ENCODE measurements at regions not wholly inside any gene's neighbourhood (a gene's known extent, or its start where the extent isn't known, plus 50 kb on each side); places are given as distances from the start of the nearest gene placed in this dataset.

- TF ChIP-seq CTCF (IDR thresholded peaks at IDR 0.05 in 2 of 3, conservative IDR thresholded peaks at IDR 0.05 in 1 of 3; ENCODE audit: borderline replicate concordance in 1 of 3, insufficient read depth in 1 of 3, low read depth in 2 of 3, low read length in 2 of 3) (no peak), ZNF274 (IDR thresholded peaks at IDR 0.05; ENCODE audit: low read depth, low read length) (no peak), POLR2AphosphoS5 (IDR thresholded peaks at IDR 0.05; ENCODE audit: low read depth, low read length) (no peak), POLR2A (IDR thresholded peaks at IDR 0.05; ENCODE audit: borderline replicate concordance, extremely low read depth, insufficient read depth, insufficient read length) (no peak), ZFX (IDR thresholded peaks at IDR 0.05) (no peak), JUND (IDR thresholded peaks at IDR 0.05) (no peak), EZH2phosphoT487 (IDR thresholded peaks at IDR 0.05; ENCODE audit: borderline replicate concordance) (no peak)
- TF ChIP-seq, protein P1, sequence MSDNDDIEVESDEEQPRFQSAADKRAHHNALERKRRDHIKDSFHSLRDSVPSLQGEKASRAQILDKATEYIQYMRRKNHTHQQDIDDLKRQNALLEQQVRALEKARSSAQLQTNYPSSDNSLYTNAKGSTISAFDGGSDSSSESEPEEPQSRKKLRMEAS (IDR thresholded peaks at IDR 0.05), result no peak
- TF ChIP-seq, protein P2, sequence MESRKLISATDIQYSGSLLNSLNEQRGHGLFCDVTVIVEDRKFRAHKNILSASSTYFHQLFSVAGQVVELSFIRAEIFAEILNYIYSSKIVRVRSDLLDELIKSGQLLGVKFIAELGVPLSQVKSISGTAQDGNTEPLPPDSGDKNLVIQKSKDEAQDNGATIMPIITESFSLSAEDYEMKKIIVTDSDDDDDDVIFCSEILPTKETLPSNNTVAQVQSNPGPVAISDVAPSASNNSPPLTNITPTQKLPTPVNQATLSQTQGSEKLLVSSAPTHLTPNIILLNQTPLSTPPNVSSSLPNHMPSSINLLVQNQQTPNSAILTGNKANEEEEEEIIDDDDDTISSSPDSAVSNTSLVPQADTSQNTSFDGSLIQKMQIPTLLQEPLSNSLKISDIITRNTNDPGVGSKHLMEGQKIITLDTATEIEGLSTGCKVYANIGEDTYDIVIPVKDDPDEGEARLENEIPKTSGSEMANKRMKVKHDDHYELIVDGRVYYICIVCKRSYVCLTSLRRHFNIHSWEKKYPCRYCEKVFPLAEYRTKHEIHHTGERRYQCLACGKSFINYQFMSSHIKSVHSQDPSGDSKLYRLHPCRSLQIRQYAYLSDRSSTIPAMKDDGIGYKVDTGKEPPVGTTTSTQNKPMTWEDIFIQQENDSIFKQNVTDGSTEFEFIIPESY (IDR thresholded peaks at IDR 0.05; ENCODE audit: extremely low read depth, insufficient replicate concordance, low read length), result no peak
Measured at GRCh38 chr13:106129993-106130392, 405.5 kb downstream of the EFNB2 start.

All from HCT116 (cell line).